MM.1S (cell line): ENCODE measurements at regions not wholly inside any gene's neighbourhood (a gene's known extent, or its start where the extent isn't known, plus 50 kb on each side); places are given as distances from the start of the nearest gene placed in this dataset.

Experiments used
- CTCF ChIP-seq: fragments of 300-600 bp; sonication (generic); IDR thresholded peaks from 2 replicates; pipeline ENCODE4 v1.5.1; 2016; ENCODE audit warnings: antibody characterized with exemption, low read length, mixed read lengths
- EZH2phosphoT487 ChIP-seq: fragments of 300-600 bp; sonication (generic); IDR thresholded peaks from 2 replicates; pipeline ENCODE4 v1.6.1; 2018; ENCODE audit warnings: antibody characterized with exemption, low read length

- no peak for TF ChIP-seq CTCF
- TF ChIP-seq EZH2phosphoT487, result no peak
Observed at GRCh38 chr11:25272214-25272613, 775.4 kb downstream of the LUZP2 start.
